Activated T-helper 17 cell treated with anti-CD3 and anti-CD28 coated beads, Interleukin-2, amount 50 U/mL, for 72 hours (primary cell): ENCODE measurements at regions not wholly inside any gene's neighbourhood (a gene's known extent, or its start where the extent isn't known, plus 50 kb on each side); places are given as distances from the start of the nearest gene placed in this dataset.

Experiments used
- ATAC-seq: fragments of 150-1000 bp; cut with Tn5 transposase; replicated peaks from 2 replicates; pipeline ENCODE4 v1.10.0; 2021; ENCODE audit warnings: mild to moderate bottlenecking, moderate library complexity
- H3K27ac Mint-ChIP-seq: one replicate; pipeline ENCODE4 v1.8.0; 2022; ENCODE audit warnings: mixed read lengths
- H3K27me3 Mint-ChIP-seq: one replicate; pipeline ENCODE4 v1.8.0; 2022; ENCODE audit warnings: mixed read lengths
- H3K36me3 Mint-ChIP-seq: one replicate; pipeline ENCODE4 v1.8.0; 2022; ENCODE audit warnings: low read depth, mild to moderate bottlenecking, mixed read lengths
- H3K4me1 Mint-ChIP-seq: one replicate; pipeline ENCODE4 v1.8.0; 2022; ENCODE audit warnings: mixed read lengths
- H3K4me3 Mint-ChIP-seq: one replicate; pipeline ENCODE4 v1.8.0; 2022; ENCODE audit warnings: mild to moderate bottlenecking, mixed read lengths
- H3K9me3 Mint-ChIP-seq: one replicate; pipeline ENCODE4 v1.8.0; 2022; ENCODE audit warnings: mixed read lengths

- Mint-ChIP-seq H3K27me3 (no peaks in the 10 kb centered on the region), H3K4me3 (no peak overlapping the region), H3K27ac (no peak overlapping the region), H3K9me3 (peaks cover 7% of the 10 kb centered on the region), H3K36me3 (no peaks in the 10 kb centered on the region), H3K4me1 (no peaks in the 10 kb centered on the region)
- no peak for ATAC-seq
Measured at GRCh38 chr11:80065086-80065485, 624.3 kb upstream of the TENM4 start.

- Mint-ChIP-seq H3K36me3 (no peaks in the 10 kb centered on the region), H3K4me3 (no peak overlapping the region), H3K27me3 (no peaks in the 10 kb centered on the region), H3K9me3 (peaks cover 6% of the 10 kb centered on the region), H3K27ac (no peak overlapping the region), H3K4me1 (no peaks in the 10 kb centered on the region)
- ATAC-seq, result no peak
Measured at GRCh38 chr11:80061056-80061455, 620.2 kb upstream of the TENM4 start.

GRCh38 chr11:80054582-80055165, 613.8 kb upstream of the TENM4 start:
- H3K9me3 Mint-ChIP-seq, result peaks cover 16% of the 10 kb centered on the region
- ATAC-seq, result no peak
- no peak overlapping the region for H3K4me3 Mint-ChIP-seq
- no peak overlapping the region for H3K27ac Mint-ChIP-seq
- H3K27me3 Mint-ChIP-seq, result no peaks in the 10 kb centered on the region
- no peaks in the 10 kb centered on the region for H3K36me3 Mint-ChIP-seq
- no peaks in the 10 kb centered on the region for H3K4me1 Mint-ChIP-seq

GRCh38 chr11:80048513-80048912, 607.7 kb upstream of the TENM4 start:
- Mint-ChIP-seq H3K4me1 (no peaks in the 10 kb centered on the region), H3K36me3 (no peaks in the 10 kb centered on the region), H3K9me3 (peaks cover 20% of the 10 kb centered on the region), H3K27ac (no peak overlapping the region), H3K27me3 (no peaks in the 10 kb centered on the region), H3K4me3 (no peak overlapping the region)
- ATAC-seq, result no peak

GRCh38 chr11:80041136-80042000, 600.5 kb upstream of the TENM4 start:
- no peak overlapping the region for H3K27ac Mint-ChIP-seq
- no peak for ATAC-seq
- no peak overlapping the region for H3K4me3 Mint-ChIP-seq
- H3K4me1 Mint-ChIP-seq, result no peaks in the 10 kb centered on the region
- H3K9me3 Mint-ChIP-seq, result peaks cover 10% of the 10 kb centered on the region
- H3K36me3 Mint-ChIP-seq, result no peaks in the 10 kb centered on the region
- no peaks in the 10 kb centered on the region for H3K27me3 Mint-ChIP-seq

- Mint-ChIP-seq H3K4me3 (no peak overlapping the region), H3K27ac (no peak overlapping the region), H3K36me3 (no peaks in the 10 kb centered on the region)
Measured at GRCh38 chr11:80034801-80035200, 594.0 kb upstream of the TENM4 start.

GRCh38 chr11:80031014-80031600, 590.3 kb upstream of the TENM4 start:
- peaks cover 6% of the 10 kb centered on the region for H3K9me3 Mint-ChIP-seq
- H3K27me3 Mint-ChIP-seq, result no peaks in the 10 kb centered on the region
- H3K27ac Mint-ChIP-seq, result no peak overlapping the region
- ATAC-seq, result no peak
- H3K4me1 Mint-ChIP-seq, result no peaks in the 10 kb centered on the region
- no peak overlapping the region for H3K4me3 Mint-ChIP-seq
- no peaks in the 10 kb centered on the region for H3K36me3 Mint-ChIP-seq

More at GRCh38 chr11:80034801-80035200, 594.0 kb upstream of the TENM4 start:
- Mint-ChIP-seq H3K9me3 (no peaks in the 10 kb centered on the region), H3K4me1 (no peaks in the 10 kb centered on the region), H3K27me3 (no peaks in the 10 kb centered on the region)
- ATAC-seq, result no peak

GRCh38 chr11:80028998-80029397, 588.2 kb upstream of the TENM4 start:
- Mint-ChIP-seq H3K9me3 (peaks cover 15% of the 10 kb centered on the region), H3K27me3 (no peaks in the 10 kb centered on the region), H3K4me3 (no peak overlapping the region), H3K4me1 (no peaks in the 10 kb centered on the region), H3K36me3 (no peaks in the 10 kb centered on the region), H3K27ac (no peak overlapping the region)
- no peak for ATAC-seq

- no peaks in the 10 kb centered on the region for H3K36me3 Mint-ChIP-seq
- H3K27me3 Mint-ChIP-seq, result no peaks in the 10 kb centered on the region
- no peaks in the 10 kb centered on the region for H3K4me1 Mint-ChIP-seq
- H3K27ac Mint-ChIP-seq, result no peak overlapping the region
- ATAC-seq, result no peak
- H3K9me3 Mint-ChIP-seq, result peaks cover 18% of the 10 kb centered on the region
- H3K4me3 Mint-ChIP-seq, result no peak overlapping the region
Measured at GRCh38 chr11:80024119-80024518, 583.3 kb upstream of the TENM4 start.

- Mint-ChIP-seq H3K27ac (no peak overlapping the region), H3K4me3 (no peak overlapping the region), H3K36me3 (no peaks in the 10 kb centered on the region), H3K27me3 (no peaks in the 10 kb centered on the region), H3K9me3 (peaks cover 18% of the 10 kb centered on the region), H3K4me1 (no peaks in the 10 kb centered on the region)
- no peak for ATAC-seq
Measured at GRCh38 chr11:80023386-80023785, 582.6 kb upstream of the TENM4 start.

- Mint-ChIP-seq H3K27me3 (no peaks in the 10 kb centered on the region), H3K9me3 (peaks cover 7% of the 10 kb centered on the region), H3K36me3 (no peaks in the 10 kb centered on the region), H3K27ac (no peak overlapping the region), H3K4me1 (no peaks in the 10 kb centered on the region), H3K4me3 (no peak overlapping the region)
- ATAC-seq, result no peak
Measured at GRCh38 chr11:80010536-80010935, 569.7 kb upstream of the TENM4 start.

GRCh38 chr11:80009081-80009480, 568.3 kb upstream of the TENM4 start:
- Mint-ChIP-seq H3K9me3 (peaks cover 14% of the 10 kb centered on the region), H3K27me3 (no peaks in the 10 kb centered on the region), H3K27ac (no peak overlapping the region), H3K4me1 (no peaks in the 10 kb centered on the region), H3K36me3 (no peaks in the 10 kb centered on the region), H3K4me3 (no peak overlapping the region)
- ATAC-seq, result no peak

GRCh38 chr11:80007616-80008015, 566.8 kb upstream of the TENM4 start:
- no peak for ATAC-seq
- no peak overlapping the region for H3K27ac Mint-ChIP-seq
- H3K27me3 Mint-ChIP-seq, result no peaks in the 10 kb centered on the region
- H3K4me1 Mint-ChIP-seq, result no peaks in the 10 kb centered on the region
- peaks cover 14% of the 10 kb centered on the region for H3K9me3 Mint-ChIP-seq
- no peaks in the 10 kb centered on the region for H3K36me3 Mint-ChIP-seq
- no peak overlapping the region for H3K4me3 Mint-ChIP-seq

- no peak for ATAC-seq
Measured at GRCh38 chr11:79990141-79990540, 549.3 kb upstream of the TENM4 start.

GRCh38 chr11:79982185-79982584, 541.4 kb upstream of the TENM4 start:
- Mint-ChIP-seq H3K4me3 (no peak overlapping the region), H3K9me3 (peaks cover 10% of the 10 kb centered on the region), H3K4me1 (no peaks in the 10 kb centered on the region), H3K36me3 (no peaks in the 10 kb centered on the region), H3K27ac (no peak overlapping the region), H3K27me3 (no peaks in the 10 kb centered on the region)
- no peak for ATAC-seq

More at GRCh38 chr11:79990141-79990540, 549.3 kb upstream of the TENM4 start:
- no peaks in the 10 kb centered on the region for H3K36me3 Mint-ChIP-seq
- no peak overlapping the region for H3K4me3 Mint-ChIP-seq
- no peaks in the 10 kb centered on the region for H3K4me1 Mint-ChIP-seq
- H3K27ac Mint-ChIP-seq, result no peak overlapping the region
- no peaks in the 10 kb centered on the region for H3K27me3 Mint-ChIP-seq
- H3K9me3 Mint-ChIP-seq, result peaks cover 7% of the 10 kb centered on the region
